DMS 273 treated with DMSO at 0.1 percent for 48 hours (cell line): ENCODE measurements at regions not wholly inside any gene's neighbourhood (a gene's known extent, or its start where the extent isn't known, plus 50 kb on each side); places are given as distances from the start of the nearest gene placed in this dataset.
"Not testable (repeated sequence)": the region's sequence is repeated elsewhere in the genome, so short reads cannot be mapped to it uniquely, and the experiment has no call there.

Source experiments
- DNase-seq: peaks from one replicate; lab custom pipeline; 2025; lab: John Stamatoyannopoulos, UW

- no peak for DNase-seq
These were observed 919.9 kb downstream of the SLITRK1 start for GRCh38 chr13:82962397-82962796.

GRCh38 chr13:82961757-82962156, 920.5 kb downstream of the SLITRK1 start:
- no peak for DNase-seq

GRCh38 chr13:82952336-82952735, 929.9 kb downstream of the SLITRK1 start:
- not testable (repeated sequence) for DNase-seq

DNA sequence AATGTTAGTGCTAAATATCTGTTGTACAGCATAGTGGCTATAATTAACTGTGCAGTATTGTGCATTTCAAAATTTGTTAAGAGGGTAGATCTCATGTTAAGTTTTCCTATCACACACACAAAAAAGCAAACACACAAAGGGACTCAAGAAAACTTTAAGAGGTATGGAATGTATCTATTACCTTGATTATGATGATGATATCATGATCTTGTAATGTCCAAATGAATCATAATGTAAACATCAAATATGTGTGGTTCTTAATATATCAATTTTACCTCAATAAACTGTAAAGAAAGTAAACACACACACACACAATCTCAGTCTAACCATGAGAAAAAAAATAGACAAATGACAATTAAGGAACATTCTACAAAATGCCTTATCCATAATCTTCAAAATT, 934.6 kb downstream of the SLITRK1 start:
- no peak for DNase-seq

GRCh38 chr13:82947191-82947621, 935.1 kb downstream of the SLITRK1 start:
- no peak for DNase-seq

DNA sequence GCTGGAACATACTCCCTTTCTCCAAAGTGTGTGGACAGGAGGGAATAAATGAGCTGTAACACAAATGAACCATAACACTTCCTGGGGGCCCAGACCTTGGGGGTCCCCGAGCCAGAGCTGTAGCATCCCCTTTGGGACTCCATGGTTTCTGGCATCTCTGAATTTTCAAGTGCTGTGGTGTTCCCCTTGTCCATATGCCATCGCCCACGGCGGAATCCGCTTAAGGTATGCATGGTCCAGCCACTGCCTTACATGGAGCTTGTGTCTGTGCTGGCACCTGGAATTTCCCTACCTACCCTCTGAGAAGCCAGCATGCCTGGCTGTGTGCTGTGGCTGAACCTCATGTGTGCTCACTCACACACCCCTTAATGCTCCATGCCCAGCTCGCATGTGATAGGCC, 943.6 kb downstream of the SLITRK1 start:
- DNase-seq, result no peak

- DNase-seq, result peak; percentile 5
These were observed 948.3 kb downstream of the SLITRK1 start for GRCh38 chr13:82934000-82934399.

- DNase-seq, result no peak
These were observed 957.2 kb downstream of the SLITRK1 start for GRCh38 chr13:82925114-82925513.

DNA sequence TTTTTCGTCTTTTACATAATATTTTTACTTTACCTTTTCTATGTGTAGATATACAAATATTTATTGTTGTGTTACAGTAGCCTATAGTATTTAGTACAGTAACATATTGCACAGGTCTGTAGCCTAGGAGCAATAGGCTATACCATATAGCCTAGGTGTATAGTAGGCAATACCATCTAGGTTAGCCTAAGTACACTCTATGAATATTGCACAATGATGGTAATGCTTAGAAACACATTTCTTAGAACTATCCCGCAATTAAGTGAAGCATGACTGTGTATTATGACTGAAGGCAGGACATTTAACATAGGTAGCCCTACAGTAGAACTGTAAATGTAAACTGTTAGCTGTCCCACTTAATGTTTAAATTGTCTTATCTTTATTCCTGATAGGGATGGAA, 964.3 kb downstream of the SLITRK1 start:
- DNase-seq, result no peak

DNA sequence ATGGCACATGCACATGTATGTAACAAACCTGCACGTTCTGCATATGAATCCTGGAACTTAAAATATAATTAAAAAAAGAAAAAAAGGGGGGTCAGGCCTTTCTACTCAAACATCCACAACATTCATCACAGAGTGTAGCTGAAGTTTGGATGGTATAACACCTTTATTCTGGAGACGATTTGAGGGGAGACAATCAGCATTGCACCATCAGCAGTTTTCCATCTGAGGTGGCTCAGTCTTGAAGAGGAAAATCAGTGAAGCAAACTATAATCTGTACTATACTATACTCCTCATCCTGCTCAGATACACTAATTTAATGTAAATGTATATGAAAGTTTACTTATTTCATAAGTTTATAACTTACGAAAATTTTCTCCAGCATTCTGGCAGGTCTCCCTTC, 969.7 kb downstream of the SLITRK1 start:
- no peak for DNase-seq

GRCh38 chr13:82905071-82905470, 977.2 kb downstream of the SLITRK1 start:
- DNase-seq, result no peak

GRCh38 chr13:82900453-82900852, 981.8 kb downstream of the SLITRK1 start:
- no peak for DNase-seq

DNA sequence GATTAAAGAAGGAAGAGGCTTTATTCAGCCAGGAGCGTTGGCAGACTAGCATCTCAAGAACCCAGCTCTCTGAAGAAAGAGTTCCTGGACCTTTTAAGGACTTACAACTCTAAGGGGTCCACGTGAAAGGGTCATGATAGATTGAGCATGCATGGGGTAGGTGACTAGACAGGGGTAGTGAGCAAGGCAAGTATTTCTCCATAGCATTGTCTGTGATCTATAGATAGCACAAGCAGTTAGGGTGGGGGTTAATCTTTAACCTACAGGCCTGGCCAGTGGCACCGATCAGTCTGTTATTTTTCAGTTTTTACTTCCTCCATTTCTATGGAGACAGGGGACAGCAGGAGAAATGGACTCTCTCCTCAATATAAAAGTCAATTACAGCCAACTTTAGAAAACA, 983.7 kb downstream of the SLITRK1 start:
- DNase-seq, result no peak

GRCh38 chr13:82879921-82880320, 1002.4 kb downstream of the SLITRK1 start:
- DNase-seq, result no peak

DNA sequence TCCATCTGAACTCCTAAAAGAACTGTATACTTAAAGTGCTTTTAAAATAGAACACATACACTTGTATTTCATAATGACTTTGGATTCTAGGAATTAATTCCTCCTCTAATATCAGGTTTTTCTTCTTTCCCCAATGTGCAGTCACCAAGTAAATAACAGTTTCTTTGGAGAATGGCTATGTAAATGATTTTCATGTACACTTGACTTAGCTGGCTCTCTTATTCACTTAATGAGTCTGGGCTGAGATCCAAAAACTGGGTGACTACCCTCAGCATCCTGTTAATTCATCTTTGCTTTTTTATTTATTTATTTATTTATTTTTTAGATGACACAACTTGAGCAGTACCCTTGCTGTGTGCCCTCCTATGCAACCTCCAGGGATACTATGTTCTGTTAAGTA, 1003.7 kb downstream of the SLITRK1 start:
- DNase-seq, result peak; percentile 43

DNA sequence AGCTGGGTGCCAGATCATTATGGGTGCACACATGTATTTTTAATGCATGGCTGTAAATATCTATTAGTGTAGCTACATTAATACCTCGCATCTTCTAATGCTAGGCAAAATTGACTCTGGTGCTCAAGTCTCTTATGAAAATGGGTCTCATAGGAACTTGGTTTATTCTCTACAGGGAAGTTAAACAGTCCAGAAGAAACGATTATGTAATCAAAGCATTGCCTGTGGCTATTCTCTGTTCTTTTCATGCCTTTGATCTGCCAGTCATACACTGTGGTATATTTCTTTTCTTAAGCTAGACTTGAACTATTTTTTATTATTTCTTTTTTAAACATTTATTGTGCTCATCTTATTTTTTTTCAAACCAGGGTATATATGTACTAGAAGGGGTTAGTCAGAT, 1015.0 kb downstream of the SLITRK1 start:
- DNase-seq, result no peak

DNA sequence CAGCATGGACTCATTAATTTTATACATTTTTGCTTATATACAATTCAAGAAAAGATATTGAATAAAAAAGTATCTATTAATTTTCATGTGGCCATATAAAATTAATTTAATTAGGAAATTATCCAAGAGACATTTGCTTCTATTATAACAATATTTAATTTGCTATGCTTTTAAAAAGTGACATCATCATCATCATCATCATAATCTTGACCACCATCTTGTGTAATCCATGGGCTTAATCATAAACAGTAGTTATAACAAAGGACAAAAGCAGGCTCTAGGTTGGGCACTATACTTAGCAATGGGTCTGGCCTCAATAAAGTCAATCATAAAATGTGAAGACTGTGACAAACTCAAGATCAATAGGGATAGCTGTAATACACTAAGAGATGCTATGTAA, 1031.6 kb downstream of the SLITRK1 start:
- DNase-seq, result no peak

- no peak for DNase-seq
These were observed 1033.5 kb downstream of the SLITRK1 start for GRCh38 chr13:82848766-82849165.

DNA sequence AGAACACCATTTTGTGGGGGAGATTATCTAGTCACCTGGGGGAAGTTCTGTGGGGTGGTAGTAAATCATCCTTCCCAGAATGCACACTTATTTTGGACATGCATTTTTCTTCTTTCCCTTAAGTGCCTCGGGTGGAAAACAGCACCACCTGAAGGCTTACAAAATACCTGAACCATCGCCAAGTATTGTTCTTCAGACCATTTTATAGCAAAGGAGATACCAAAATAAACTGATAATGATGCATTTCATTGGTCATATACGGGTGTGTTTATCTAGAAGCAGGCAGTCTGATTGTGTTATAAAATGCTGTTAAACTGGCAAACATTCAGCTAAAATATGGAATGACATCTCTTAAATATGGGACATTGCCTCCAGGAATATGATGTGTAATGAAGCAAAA, 1034.7 kb downstream of the SLITRK1 start:
- no peak for DNase-seq

DNA sequence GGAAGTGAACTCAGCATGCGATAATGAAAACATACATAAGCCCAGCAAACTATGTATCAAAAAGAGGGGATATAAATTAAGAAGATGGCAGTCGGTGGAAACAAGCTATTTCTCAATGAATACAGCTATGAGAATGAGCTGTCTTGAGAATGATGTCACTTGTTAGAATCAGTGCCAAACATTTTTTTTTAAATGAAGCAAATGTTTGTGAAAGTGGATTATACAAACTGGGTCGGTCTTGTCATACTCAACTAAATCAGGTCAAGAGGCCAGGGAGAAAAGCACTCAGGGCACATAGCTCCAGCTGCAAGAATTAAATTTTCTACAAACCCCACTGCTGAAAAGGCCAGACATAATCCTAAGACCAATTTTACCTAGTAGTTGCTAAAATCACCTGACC, 1048.4 kb downstream of the SLITRK1 start:
- DNase-seq, result no peak

- no peak for DNase-seq
These were observed 1053.2 kb downstream of the SLITRK1 start for GRCh38 chr13:82829040-82829439.

- DNase-seq, result no peak
These were observed 1054.5 kb downstream of the SLITRK1 start for GRCh38 chr13:82827724-82828123.

- no peak for DNase-seq
These were observed 1059.3 kb downstream of the SLITRK1 start for GRCh38 chr13:82822935-82823334.

DNA sequence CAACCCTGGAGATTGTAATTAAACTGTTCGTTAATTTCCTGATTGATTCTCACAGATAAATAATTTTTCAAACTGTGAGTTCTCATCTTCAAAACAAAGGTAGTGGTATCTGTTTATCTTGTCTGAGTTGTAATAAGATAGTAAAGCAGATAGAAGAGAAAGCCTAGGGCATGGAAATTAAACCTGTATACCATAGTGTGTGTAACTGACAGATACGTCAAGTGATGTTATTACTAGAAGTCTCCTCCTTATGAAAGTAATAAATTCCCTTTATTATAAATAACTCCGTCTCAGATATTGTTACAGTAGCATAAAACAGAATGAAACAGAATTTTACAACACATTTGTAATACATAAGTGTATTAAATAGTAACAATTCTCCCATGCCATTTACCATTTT, 1065.1 kb downstream of the SLITRK1 start:
- DNase-seq, result no peak

GRCh38 chr13:82815791-82816190, 1066.5 kb downstream of the SLITRK1 start:
- no peak for DNase-seq
